ENCODE measurements at regions not wholly inside any gene's neighbourhood (a gene's known extent, or its start where the extent isn't known, plus 50 kb on each side); places are given as distances from the start of the nearest gene placed in this dataset.

GRCh38 chr4:22233230-22233629, 282.6 kb downstream of the ADGRA3 start:
- TF ChIP-seq CTCF (IDR thresholded peaks at IDR 0.05) (no peak), POLR2A (IDR thresholded peaks at IDR 0.05) (no peak)
